HG03571 (cell line): ENCODE measurements at regions not wholly inside any gene's neighbourhood (a gene's known extent, or its start where the extent isn't known, plus 50 kb on each side); places are given as distances from the start of the nearest gene placed in this dataset.

Source experiments
- ATAC-seq: cut with Tn5 transposase; IDR thresholded peaks from one replicate; pipeline ENCODE4 v1.9.1; 2021; ENCODE audit not compliant: unreplicated experiment

DNA sequence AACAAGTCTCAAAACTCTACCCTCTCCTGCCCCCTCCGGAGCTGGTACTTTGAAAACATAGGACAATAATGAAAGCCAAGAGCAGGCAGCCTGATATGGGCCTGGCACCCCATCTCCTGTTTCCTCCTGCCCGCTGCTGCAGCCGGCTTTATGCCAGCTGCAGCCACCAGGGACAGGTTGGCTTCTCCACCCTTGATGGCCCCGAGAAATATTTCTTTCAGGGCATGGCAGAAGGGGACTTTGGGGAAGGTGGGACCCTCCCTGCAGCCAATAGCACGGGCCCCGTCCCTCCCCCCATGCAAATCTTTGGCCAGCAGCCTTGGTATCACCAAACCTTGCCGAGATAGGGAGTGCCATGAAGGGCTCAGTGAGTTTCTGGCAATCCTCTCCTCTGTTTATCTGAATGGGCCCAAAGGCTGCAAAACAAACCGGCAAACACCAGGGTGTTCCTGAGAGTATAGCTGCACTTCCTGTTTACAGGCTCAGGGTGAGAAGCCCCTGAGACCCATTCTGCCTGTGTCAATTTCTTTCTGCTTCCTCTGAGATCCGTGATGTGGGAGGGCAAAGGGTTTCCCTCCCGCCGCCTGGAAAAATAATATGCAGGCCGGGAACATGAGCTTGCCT lies 73.4 kb upstream of the BOD1 start:
- no peak for ATAC-seq

DNA sequence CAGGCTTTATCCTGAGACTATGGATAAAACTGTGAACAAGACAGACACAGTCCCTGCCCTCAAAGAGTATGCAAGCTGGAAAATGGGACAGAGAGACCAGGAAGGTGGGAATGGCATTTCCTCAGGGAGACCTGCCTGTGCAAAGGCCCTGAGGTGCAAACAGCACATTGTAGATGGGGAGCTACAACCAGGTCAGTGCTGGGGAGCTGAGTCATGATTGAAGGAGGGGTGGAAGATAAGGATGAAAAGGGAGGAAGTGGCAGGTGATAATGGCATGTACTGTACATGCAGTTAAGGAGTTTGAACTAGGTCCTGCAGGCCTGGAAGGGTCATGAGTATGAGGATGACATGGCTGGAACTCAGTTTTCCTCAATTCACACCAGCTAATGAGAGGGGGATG lies 75.5 kb upstream of the BOD1 start:
- ATAC-seq, result no peak

DNA sequence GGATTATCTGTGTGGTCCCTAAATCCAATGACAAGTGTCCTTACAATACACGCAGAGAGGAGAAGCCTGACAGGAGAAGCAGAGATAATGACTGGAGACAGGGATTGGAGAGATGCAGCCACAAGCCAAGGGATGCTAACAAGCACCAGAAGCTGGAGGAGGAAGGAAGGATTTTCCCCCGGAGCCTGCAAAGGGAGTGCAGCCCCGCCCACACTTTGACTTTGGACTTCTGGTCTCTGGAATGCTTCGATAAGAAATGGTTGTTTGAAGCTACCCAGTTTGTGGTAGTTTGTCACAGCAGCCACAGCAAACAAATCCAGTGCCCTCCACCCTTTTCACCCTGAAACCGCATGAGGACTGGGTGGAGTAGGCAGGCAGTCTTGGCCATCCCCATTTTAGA lies 77.2 kb upstream of the BOD1 start:
- ATAC-seq, result no peak

DNA sequence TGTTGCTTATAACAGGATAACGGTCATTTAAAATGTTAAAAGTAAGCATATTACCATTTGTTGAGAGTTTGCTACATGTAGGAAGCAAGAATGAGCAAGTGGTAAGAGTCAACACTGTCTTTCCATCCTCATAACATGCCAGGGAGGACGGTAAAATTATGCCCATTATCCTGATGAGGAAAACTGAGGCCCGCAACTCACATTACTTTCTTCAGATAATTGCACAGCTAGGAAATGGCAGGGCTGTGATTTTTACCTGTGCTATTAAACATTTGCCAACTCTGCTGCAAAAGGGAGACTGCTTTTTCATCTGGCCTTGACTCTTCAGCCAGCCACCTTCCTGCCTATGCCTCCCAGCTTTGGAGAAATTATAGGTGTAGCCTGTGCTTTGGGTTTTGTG lies 79.8 kb upstream of the BOD1 start:
- ATAC-seq, result no peak

DNA sequence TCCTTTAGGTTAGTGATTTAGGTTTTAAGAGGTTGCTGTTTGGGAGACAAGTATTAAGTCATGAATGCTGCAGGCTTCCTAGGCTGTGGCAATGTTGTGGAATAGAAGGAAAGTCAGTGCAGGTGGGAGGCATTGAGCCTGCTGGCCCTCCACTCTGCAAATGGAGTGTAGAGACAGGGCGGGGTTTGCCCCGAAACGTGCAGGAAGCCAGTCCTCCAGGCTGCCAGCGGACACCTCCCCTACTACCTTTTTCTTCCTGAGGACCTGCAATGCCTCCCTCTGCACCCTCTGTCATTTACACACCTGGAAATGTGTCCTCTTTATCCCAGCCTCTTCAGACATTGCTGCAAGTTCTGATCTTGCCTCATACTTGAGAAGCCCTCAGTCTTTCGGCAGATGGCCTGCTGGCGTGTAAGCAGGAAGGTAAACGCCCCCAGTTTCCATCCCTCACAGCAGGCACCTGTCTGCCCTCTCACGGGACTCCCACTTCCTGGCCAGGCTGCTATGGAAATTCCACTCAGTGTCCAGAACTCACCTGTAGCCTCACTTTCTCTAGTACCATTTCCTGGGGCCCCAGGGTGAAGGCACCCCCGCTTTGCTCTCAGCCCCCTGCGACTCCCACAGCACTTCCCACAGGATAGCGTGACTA lies 81.6 kb upstream of the BOD1 start:
- ATAC-seq, result no peak

DNA sequence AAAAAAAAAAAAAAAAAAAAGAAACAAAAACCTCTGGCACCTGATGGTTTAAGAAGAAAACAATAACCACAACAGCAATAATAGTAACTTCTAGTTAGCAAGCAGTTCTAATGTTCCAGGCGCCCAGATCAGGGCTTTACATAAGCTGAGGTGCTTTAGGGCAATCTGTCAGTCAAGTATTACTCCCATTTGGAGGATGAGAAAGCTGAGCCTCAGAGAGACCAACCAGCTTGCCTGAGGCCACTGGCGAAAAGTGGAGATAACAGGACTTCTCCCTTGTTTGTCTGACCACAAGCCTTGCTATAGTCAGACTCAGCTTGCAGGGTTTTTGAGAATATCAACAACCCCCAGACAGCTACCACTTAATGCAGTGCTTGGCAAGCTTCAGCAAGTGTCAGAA lies 83.5 kb upstream of the BOD1 start:
- no peak for ATAC-seq

DNA sequence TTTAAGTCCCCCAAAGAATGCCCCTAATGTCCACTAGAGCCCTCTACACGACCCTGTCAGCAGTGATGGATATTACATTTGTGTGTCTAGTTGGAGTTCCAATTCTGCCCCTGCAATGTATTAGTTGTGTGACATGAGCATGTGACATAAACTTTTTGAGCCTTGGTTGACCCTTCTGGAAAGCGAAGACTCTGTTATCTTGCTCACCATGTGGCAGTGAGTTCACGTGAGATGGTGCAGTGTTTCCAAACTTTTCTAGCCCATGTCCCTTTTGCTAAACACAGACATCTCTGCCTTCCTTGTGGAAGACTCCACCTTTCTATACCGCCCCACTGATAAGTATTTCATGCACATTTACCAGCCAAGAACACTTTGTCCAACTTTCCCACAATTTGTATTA lies 87.0 kb upstream of the BOD1 start:
- ATAC-seq, result no peak

DNA sequence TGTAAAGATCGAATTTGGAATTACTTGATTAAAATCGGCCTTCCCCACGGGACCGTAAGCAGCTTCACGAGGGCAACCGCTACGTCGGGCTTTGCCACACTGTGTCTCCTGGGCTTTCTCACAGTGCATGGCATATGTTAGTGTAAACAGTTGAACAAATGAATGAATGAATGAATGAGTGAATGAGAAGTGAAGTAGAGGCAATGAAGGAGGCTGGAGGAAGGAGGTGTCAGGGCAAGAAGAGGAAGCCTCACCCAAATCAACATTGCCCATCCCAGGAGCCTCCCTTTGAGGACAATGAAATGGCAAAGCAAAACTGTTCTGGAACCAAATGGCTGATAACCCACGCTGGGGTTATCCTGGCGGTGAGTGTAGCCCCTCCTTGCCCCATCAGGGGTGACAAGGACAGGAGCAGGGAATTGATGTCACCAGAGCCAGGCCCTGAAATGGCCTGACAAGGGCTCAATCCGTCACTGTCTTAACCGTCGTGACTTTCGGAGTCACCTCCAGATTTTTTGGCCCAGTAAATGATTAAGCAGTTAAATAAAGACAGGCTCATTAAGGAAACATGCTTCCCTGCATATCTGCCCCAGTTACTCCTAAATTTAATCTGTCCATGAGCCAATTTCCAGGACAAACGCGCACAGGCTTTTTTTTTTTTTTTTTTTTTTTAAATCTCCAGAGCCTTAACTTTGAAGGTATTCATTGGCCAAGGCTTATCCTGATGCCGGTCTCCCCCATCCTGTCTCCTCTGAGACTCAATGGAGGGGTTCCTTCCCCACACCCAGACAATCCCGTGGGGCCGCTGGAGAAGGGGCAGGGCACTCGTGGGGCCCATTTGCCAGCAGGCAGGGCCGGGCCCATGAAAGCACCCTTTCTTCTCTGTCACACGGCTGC lies 88.4 kb upstream of the BOD1 start:
- no peak for ATAC-seq

DNA sequence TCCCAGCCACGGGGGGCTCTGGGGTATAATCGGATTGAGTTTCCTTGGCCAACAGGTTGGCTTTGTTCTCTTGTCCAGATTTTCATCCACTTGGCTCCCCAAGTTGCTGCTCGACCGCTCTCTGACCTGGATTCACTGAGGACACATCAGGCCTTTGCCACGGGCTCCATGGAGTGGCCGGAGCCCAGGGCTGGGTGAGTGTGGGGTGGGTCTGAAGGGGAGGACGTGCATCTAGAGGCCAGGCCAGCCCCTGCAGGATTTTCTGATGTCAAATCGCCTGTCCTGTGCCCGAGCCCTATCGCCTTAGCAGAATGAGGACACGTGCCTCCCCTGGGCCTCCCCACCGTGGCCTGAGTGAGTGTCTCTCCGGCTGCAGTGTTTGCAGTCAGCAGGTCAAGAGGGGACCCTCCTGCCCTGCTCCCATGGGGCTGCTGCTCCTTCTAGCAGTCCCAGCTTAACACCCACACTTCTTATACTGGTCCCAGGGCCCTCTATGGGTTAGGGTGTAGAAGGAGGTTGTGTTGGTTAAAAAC lies 89.1 kb upstream of the BOD1 start:
- no peak for ATAC-seq

DNA sequence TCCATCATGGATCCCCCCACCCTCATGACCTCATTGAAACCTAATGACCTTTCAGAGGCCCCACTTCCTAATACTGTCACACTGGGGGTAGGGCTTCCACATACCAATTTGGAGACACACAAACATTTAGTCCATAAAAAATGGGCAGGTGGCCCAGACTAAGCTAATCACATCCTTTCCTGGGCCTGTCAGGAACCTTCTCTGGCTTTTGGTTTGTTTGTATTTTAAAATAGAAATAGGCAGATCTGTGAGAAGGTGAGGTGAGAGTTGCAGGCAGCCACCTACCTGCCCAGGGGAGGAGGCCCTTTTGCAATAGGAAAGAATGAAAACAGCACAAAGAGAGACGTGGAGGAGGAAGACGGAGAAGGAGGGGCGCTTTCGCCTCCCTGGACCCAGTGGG lies 90.2 kb upstream of the BOD1 start:
- no peak for ATAC-seq

DNA sequence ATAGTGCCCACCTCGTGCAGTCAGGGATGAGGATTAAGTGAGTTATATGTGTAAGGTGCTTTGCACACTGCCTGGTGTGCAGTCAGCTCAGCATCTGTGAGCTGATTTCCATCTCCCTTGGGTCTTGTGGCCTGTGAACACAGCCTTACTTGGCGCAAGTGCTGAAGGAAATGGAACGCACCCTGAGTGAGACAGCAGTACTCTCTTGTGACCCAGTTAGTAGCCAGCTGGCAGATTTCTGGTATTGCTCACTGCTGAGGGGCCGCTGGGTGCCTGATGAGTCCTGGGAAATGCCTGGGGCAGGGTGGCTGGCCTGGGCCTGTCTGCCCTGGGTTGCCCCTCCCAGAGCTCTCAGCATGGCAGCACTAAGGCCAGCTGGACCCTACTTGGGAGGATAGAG lies 90.9 kb upstream of the BOD1 start:
- ATAC-seq, result peak; percentile 55

DNA sequence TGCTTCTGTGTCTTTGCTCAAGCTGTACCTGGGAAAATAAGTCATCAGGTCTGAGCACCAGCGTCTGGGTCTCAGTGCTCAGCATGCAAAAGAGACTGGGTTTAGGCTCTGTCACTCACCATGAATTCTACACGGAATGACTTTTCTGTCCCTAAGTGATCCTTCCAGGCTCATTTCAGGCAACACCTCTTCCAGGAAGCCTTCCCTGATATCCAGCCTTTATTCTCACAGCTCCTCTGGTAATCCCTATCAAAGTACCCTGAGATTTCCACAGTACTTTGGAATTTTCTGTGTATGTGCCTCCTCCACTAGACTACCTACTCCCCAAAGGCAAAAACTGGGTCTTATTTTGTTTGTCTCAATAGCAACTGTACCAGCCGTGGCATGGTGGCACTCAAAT lies 92.7 kb upstream of the BOD1 start:
- ATAC-seq, result no peak

DNA sequence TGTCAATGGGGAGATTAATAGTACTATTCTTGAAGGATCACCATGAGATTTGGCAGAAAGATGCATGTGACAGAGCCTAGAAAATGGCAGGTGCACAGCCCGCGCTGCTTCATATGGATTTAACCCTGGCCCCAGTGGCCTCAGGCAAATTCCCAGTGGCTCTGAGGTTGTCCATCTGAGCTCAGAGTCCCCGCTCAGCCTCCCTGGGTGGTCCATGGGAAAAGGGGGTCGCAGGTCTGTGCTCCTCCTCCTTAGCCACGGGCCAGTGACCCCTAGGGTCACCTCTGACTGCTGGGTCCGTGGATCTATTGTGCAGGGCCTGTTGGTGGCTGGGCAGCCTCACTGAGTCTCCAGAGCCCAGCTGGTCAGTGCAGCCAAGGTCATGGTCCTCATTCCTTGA lies 93.3 kb upstream of the BOD1 start:
- no peak for ATAC-seq

DNA sequence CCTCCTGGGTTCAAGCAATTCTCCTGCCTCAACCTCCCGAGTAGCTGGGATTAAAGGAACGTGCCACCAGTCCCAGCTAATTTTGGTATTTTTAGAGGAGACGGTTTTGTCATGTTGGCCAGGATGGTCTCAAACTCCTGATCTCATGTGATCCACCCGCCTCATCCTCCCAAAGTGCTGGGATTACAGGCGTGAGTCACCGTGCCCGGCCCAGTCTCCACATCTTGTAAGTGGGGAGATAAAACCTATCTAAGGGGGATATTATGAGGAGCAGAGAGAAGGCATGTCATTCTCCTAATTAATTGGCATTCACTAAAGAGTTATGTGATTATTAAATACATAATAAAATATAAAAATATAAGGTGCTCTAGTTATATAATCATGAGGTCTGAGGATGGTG lies 94.1 kb upstream of the BOD1 start:
- ATAC-seq, result no peak

DNA sequence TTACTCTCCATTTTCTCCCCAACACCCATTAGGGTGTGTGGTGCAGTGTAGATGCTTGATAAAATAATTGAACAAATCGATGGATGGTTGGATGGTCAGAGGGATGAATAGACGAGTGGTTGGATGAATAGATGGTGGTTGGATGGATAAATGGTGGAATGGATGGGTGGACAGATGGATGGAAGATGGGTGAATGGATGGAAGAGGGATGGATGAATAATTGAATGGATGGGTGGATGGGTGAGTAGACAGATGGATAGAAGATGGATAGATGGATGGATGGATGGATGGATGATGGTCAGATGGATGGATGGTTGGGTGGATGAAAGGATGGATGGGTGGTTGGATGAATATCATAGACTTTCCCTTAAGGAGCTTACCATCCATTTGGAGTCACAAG lies 95.0 kb upstream of the BOD1 start:
- ATAC-seq, result no peak

DNA sequence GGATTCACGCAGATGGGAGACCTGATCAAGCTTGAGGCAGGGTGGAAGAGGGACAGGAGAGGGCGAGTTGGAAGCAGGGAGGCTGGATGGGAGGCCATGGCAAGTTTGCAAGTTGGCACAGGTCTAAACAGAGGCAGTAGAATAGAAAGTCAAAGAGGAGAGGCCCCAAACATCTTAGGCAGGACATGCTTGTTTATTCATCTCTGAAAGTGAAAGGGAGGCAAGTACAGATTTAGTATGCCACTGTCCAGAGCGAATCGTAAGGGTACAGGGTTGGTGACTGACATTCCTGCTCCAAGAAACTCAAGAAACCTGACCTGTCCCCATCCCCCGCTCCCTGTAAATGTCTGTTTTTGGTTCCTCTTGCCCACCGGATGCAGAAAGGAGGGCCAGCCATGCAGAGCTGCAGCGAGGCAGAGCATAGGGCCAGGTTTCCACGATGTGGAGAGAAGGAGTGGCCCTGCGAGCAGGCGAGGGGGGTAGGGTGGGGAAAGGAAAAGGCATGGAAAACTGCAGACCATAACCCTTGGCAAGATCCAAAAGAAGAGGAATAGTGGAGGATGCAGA lies 96.2 kb upstream of the BOD1 start:
- no peak for ATAC-seq

DNA sequence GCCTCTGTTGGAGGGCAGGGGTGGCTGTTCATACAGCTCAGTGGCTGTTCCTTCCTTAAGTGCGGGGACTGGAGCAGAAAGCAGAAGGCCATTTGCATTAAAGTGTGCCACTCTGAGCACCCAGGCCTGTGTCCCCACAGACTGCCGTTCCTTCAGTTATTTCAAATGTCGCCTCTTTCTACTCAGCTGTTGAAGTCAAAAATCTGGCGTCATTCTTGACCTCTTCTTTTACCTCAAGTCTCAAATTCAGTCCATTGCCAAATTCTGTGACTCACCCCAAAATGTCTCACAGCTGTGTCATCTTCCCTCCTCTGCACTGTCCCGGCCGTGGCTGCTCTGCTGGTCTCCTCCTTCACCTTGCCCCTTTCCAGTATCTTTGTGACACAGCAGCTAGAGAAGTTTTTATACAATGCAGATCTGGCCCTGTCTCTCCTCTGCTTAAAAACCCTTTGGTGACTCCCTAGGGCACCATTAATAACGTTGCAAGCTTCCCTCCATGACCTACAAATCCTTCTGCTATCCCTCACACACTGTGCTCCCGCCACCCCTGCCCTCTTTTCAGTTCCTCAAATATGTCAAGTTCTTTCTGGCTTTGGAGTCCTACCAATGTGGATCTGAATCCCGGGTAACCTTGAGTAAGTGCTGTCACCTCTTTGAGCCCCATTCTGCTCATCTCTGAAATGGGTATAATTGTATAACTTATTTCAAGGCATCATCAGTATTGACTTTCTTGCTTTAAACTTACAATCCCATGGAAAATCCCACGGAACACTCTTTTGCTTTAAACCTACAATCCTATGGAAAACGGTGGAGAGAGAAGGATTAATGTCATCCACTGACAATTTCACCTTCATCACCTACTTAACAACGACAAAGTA lies 98.3 kb upstream of the BOD1 start:
- ATAC-seq, result no peak

DNA sequence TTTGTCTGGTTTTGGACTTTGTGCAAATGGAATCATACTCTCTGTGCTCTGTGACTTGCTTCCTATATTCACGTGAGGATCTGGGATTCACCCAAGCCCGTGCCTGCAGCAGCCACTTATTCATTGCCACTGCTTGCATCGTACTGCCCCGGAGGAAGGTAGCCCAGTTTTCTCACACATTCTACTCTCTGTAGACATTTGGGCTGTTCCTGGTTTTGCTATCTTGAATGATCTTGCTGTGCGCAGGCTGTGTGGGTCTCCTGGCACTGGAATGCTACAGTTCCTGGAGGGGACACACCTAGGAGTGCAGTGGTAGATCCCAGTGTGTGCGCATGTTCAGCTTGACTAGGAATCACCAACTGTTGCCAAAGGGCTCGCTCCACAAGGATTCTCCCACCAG lies 99.2 kb upstream of the BOD1 start:
- no peak for ATAC-seq

DNA sequence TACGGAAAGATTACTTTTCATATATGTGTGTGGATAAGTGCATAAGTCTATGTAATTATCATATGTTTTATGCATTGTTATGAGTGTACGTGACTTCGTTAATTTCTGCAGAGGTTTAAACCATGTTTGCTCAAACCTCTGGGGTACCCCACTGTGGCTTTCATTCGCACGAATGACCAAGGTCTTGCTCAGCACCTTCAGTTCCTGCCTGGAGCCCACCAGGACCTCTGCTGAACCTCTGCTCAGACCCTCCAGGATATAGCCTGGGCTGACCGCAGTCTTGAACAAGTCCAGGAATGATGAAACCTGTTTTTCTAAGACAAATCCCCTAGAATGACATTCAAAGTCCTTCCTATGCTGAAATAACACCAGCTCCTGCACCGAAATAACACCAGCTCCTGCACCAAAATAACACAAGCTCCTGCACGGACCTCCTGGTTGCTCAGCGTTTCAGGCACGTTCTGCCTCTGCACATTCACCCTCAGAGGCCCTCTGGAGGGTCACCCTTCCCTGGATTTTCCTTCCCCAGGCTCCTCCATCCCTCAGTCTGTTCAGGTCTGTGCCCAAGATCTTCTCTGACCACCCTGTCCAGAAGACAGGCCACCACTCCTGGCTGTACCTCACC lies 99.7 kb upstream of the BOD1 start:
- no peak for ATAC-seq

DNA sequence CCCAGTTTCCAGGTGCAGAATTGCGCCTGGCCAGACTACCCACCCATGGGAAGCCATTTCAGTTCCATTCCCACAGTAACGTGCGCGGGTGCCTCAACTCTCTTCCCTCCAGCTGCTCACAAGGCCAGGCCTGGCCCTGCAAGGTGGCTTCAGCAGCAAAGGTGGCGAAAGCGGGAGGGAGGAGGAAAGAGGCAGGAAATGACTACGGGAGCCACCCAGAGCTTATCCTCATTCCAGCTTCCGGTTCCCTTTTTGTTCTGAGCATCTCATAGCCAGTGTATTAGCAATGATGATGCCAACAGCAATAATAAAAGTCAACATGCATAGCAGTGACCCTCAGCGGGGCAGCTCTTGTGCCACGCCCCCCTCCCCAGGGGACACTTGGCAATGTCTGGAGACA lies 101.5 kb upstream of the BOD1 start:
- ATAC-seq, result no peak
